ENCODE measurements at regions not wholly inside any gene's neighbourhood (a gene's known extent, or its start where the extent isn't known, plus 50 kb on each side); places are given as distances from the start of the nearest gene placed in this dataset.
"Not testable (repeated sequence)": the region's sequence is repeated elsewhere in the genome, so short reads cannot be mapped to it uniquely, and the experiment has no call there.

DNA sequence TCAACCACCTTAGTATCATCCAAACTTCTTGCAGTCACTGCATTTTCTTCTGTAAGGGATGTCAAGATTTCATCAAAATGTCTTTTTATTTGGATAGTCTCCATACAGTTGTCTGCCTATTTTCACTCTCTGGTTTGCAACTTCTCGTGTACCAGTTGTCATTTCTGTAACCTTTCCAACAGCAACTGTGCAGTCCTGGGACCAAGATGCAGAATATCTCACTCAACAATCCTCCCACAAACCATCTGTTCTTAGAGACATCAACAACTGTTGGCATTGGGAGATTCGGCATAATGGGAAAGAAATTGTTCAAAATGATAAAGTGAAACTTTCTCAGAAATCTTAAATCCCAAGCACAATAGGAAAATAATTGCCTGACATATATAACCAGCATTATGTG lies 933.6 kb upstream of the SLC39A10 start:
- DNase-seq (ENCODE audit: low read depth in 4 of 4, low spot score in 1 of 4), result no peak

- no peak for DNase-seq (ENCODE audit: low read depth in 4 of 4, low spot score in 1 of 4)
Measured at GRCh38 chr2:194721227-194721626, 935.8 kb upstream of the SLC39A10 start.

DNA sequence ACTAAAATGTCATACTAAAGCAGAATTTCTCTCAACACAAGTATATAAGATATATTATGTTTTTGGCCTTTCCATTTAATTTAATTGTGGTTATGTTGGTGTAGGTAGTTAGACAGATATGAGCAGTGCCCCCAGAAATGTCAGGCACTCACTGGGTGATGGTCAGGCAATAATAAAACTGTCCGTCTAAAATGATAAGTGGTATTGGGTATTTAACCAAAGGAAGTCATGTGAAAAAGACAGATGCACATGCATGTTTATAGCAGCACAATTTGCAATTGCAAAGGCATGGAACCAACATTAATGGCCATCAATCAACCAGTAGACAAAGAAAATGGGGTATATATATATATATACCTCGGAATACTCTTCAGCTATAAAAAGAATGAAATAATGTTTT lies 936.6 kb upstream of the SLC39A10 start:
- no peak for DNase-seq (ENCODE audit: low read depth in 4 of 4, low spot score in 1 of 4)

GRCh38 chr2:194718881-194719280 lies 938.1 kb upstream of the SLC39A10 start:
- DNase-seq (ENCODE audit: low read depth in 4 of 4, low spot score in 1 of 4), result no peak

DNA sequence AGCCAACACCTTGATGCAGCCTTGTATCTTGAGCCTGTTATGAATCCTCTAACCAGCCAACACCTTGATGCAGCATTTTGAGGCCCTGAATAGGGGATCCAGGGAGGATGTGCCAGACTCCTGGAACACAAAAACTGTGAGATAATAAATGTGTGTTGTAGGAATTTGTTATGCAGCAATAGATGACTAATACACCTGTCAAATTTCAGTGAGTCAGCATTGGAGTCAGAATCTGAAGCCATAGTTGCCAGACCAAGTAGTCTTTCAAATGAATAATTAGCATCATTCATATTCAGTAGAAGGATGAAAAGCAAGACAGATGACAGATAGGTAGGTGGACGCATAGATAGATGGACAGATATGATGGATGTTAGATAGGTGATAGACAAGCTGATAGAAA lies 942.5 kb upstream of the SLC39A10 start:
- DNase-seq (ENCODE audit: low read depth in 4 of 4, low spot score in 1 of 4), result no peak

- no peak for DNase-seq (ENCODE audit: low read depth in 4 of 4, low spot score in 1 of 4)
Measured at GRCh38 chr2:194709840-194710239, 947.2 kb upstream of the SLC39A10 start.

DNA sequence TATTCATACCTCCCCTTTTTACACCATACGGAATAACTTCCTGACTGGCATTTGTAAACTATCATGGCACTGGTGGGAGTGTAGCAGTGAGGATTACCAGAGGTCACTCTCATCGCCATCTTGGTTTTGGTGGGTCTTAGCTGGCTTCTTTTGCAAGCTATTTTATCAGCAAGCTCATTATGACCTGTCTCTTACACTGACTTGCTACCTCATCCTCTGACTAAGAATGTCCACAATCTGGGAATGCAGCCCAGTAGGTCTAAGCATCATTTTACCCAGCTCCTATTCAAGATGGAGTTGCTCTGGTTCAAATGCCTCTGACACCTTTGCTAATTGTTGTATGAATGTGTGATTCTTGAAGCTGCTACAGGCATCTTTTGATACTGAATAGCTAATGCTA lies 950.8 kb upstream of the SLC39A10 start:
- no peak for DNase-seq (ENCODE audit: low read depth in 4 of 4, low spot score in 1 of 4)

DNA sequence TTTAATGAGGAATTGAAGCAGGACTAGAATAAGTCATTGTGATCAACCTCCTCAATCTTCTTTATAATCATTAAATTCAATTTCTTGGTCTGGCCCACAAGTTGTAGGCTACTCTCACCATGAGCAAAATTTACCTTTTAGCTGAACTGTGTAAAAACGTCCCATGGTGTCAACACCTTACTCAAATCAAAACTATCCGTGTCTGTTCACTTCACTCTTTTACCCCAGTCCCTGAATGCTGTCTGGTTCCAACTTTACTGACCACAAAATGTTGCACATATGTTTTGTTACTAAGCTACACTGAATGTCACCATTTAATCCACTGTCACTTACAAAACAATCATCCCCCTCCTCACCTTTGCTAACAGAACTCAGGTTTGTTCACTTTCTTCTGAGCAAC lies 951.6 kb upstream of the SLC39A10 start:
- DNase-seq (ENCODE audit: low read depth in 4 of 4, low spot score in 1 of 4), result no peak

- DNase-seq (ENCODE audit: low read depth in 4 of 4, low spot score in 1 of 4), result no peak
Measured at GRCh38 chr2:194700726-194701125, 956.3 kb upstream of the SLC39A10 start.

GRCh38 chr2:194700116-194700515 lies 956.9 kb upstream of the SLC39A10 start:
- DNase-seq (ENCODE audit: low read depth in 4 of 4, low spot score in 1 of 4), result no peak

DNA sequence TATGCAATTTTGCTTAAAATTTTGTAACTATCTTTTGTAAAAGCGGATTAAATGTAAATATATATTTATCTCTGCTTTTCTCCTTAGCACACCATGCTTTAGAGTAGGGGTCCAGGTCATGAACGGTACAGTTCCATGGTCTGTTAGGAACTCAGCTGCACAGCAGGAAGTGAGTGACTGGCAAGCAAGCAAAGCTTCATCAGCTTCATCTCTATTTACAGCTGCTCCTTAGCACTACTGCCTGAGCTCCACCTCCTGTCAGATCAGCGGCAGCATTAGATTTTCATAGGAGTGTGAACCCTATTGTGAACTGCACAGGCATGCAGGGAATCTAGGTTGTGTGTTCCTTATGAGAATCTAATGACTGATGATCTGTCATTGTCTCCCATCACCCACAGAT lies 959.0 kb upstream of the SLC39A10 start:
- DNase-seq (ENCODE audit: low read depth in 4 of 4, low spot score in 1 of 4), result no peak

GRCh38 chr2:194697439-194697838 lies 959.6 kb upstream of the SLC39A10 start:
- DNase-seq (ENCODE audit: low read depth in 4 of 4, low spot score in 1 of 4), result no peak

DNA sequence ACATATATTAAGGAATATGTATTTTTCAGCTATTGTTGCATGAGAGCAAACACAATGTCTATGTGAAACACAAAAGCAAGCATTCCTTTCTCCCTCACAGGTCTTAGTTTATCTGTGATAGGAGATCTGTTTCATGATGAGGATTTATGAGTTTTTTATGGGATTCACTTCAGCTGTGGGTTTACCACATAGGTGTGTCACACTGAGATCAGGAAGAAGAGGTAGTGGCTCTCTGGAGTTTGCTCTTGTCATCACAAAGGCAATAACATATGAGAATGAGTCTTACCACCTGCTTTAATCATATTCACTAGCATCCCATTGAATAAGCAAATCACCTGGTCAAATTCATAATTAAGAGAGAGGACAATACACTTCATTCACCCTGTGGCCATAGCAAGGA lies 960.3 kb upstream of the SLC39A10 start:
- DNase-seq (ENCODE audit: low read depth in 4 of 4, low spot score in 1 of 4), result no peak

GRCh38 chr2:194686569-194686968 lies 970.5 kb upstream of the SLC39A10 start:
- DNase-seq (ENCODE audit: low read depth in 4 of 4, low spot score in 1 of 4), result no peak

GRCh38 chr2:194674043-194674442 lies 983.0 kb upstream of the SLC39A10 start:
- no peak for DNase-seq (ENCODE audit: low read depth in 4 of 4, low spot score in 1 of 4)

- no peak for DNase-seq (ENCODE audit: low read depth in 4 of 4, low spot score in 1 of 4)
Measured at GRCh38 chr2:194672994-194673393, 984.0 kb upstream of the SLC39A10 start.

DNA sequence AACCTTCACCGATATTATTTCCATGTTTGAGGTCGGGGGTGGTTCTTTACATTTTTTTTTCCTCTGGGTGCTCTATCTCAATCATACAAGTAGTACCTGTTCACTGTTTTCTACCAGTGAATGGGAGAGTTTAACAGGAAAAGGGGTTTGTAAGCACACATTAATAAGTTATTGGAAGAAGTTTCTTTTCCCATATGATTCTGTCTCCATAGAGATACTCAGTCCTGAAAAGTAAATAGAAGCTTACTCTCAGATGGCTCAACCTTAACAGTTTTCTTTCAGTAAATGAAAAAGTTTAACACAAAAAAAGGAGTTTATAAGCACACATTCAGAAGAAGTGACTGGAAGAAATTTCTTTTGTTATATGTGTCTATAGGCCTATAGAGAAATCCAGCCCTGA lies 995.6 kb upstream of the SLC39A10 start:
- DNase-seq (ENCODE audit: low read depth in 4 of 4, low spot score in 1 of 4), result no peak

- DNase-seq (ENCODE audit: low read depth in 4 of 4, low spot score in 1 of 4), result not testable (repeated sequence)
Measured at GRCh38 chr2:194639057-194639456, 1018.0 kb upstream of the SLC39A10 start.

- DNase-seq (ENCODE audit: low read depth in 4 of 4, low spot score in 1 of 4), result no peak
Measured at GRCh38 chr2:194621945-194622344, 1035.1 kb upstream of the SLC39A10 start.

DNA sequence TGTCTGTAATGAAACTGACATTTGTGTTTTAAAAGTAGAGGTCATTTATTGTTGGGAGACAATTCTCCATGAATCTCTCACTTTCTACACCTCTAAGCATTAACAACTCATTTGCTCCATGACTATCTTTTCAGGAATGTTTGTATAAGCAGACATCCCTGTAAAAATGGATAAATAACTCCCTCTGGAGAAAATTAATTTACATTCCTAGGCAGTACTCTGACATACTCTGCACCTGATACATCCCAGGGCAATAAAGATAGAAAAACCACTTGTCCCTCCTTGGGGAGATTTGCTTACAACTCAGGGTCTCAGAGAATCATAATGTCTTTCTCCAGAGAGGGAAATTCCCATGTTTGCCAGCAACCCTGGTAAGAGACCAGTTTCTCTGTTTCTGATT lies 1037.7 kb upstream of the SLC39A10 start:
- DNase-seq (ENCODE audit: low read depth in 4 of 4, low spot score in 1 of 4), result no peak

DNA sequence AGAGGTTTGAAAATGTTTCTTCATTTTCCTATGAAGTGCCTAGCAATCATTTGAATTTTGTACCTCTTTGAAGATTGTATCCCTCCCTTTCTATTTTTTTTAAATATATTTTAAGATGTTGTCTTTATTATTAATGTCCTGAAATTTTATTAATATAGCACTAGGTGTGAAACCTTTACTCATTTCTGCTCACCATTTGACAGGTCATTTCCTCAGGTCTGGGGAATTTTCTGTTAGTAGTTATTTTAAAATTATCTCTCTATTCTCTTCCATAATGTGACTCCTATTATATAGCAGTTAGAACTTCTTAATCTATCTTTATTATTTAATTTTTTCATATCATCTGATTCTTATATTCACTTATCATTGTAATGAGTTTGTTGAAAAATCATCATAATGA lies 1038.6 kb upstream of the SLC39A10 start:
- DNase-seq (ENCODE audit: low read depth in 4 of 4, low spot score in 1 of 4), result no peak

DNA sequence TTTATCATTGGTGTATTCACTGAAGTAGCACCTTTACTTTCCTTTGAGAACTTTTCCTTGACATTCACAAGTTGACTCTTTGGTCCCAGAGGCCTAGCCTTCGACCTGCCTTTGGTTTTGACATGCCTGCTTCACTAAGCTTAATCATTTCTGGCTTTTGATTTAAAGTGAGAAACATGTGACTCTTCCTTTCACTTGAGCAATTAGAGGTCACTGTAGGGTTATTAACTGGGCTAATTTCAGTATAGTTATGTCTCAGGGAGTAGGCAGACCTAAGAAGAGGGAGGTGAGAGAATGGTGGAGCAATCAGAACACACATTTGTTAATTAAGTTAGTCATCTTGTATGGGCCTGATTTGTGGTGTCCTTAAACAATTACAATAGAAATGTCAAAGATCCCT lies 1040.7 kb upstream of the SLC39A10 start:
- no peak for DNase-seq (ENCODE audit: low read depth in 4 of 4, low spot score in 1 of 4)

DNA sequence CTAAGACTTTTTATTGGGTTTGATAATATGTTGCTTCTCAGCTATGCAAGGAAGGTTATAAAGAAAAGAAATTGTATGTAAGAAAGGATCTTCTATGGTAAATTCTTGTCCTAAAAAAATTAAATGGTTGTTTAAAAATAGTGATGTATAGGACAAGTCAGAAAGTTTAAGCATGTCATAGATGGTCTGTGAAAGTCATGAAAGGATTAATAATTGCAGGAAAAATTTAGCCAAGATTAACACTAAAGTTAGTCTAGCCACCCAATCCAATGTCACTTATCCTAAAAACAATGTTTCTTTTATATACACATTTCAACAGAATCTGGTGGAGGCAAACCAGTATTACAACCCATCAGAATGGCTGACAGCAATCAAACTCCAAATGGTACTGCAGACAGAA lies 1046.7 kb upstream of the SLC39A10 start:
- DNase-seq (ENCODE audit: low read depth in 4 of 4, low spot score in 1 of 4), result no peak

DNA sequence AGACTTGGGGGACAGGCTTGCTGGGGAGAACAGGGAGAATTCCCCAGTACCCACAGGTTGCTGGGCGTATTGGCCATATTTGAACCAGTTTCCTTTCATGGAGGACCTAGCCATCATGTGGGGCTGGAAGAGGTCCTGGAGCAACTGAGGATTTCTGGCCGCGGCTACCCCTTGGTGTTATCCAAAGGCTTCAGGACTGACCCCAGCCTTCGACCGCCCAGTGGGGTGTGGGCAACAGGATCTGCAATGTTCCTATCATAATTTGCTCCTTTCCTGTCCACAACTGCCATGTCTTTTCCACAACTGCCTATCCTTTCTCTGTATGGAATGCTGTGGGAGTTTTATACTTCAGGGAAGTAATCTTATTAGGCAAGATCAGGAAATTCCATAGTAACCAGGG lies 1053.6 kb upstream of the SLC39A10 start:
- no peak for DNase-seq (ENCODE audit: low read depth in 4 of 4, low spot score in 1 of 4)
